SK-N-MC (cell line): ENCODE measurements at regions not wholly inside any gene's neighbourhood (a gene's known extent, or its start where the extent isn't known, plus 50 kb on each side); places are given as distances from the start of the nearest gene placed in this dataset.

Experiments
- EZH2 ChIP-seq: fragments of 200-600 bp; sonication (generic); IDR thresholded peaks from one replicate; pipeline ENCODE4 v1.6.1; 2017; ENCODE audit warnings: antibody characterized with exemption
- FOXP2 ChIP-seq: optimal IDR thresholded peaks from 2 replicates; pipeline ENCODE3; 2011; ENCODE audit warnings: mild to moderate bottlenecking, moderate library complexity; ENCODE audit not compliant: insufficient read depth; ENCODE audit errors: extremely low read length, control extremely low read depth
- POLR2AphosphoS5 ChIP-seq: IDR thresholded peaks from 2 replicates; pipeline ENCODE4 v1.6.1; 2012; ENCODE audit warnings: mild to moderate bottlenecking, low read depth, low read length, borderline replicate concordance

- TF ChIP-seq POLR2AphosphoS5 (no peak), EZH2 (no peak), FOXP2 (no peak)
Measured at GRCh38 chr3:148202386-148202785, 495.3 kb upstream of the AGTR1 start.
